Activated CD4-positive, alpha-beta memory T cell treated with anti-CD3 and anti-CD28 coated beads, Interleukin-2, amount 10 ng/mL, durations not matched to agents 7 days and 5 days (primary cell): ENCODE measurements at regions not wholly inside any gene's neighbourhood (a gene's known extent, or its start where the extent isn't known, plus 50 kb on each side); places are given as distances from the start of the nearest gene placed in this dataset.
A peak's percentile ranks its signal among the peaks of the same experiment; 100 is the strongest.

ENCODE experiments used
- CTCF ChIA-PET: fragments of 350-600 bp; sonication (Branson Sonifier 250); formaldehyde crosslinking; loops from one replicate; lab custom pipeline; 2021; ENCODE audit warnings: antibody characterized with exemption, inconsistent platforms; lab: Charles Lee
- POLR2A ChIA-PET: fragments of 350-600 bp; sonication (Branson Sonifier 250); formaldehyde crosslinking; loops from one replicate; lab custom pipeline; 2021; ENCODE audit warnings: antibody characterized with exemption; lab: Charles Lee
- DNase-seq: peaks from one replicate; pipeline ENCODE4 v3.0.0-alpha.2; 2020
- H3K27ac Mint-ChIP-seq: one replicate; pipeline ENCODE4 v1.8.0; 2021; ENCODE audit warnings: mild to moderate bottlenecking, mixed read lengths
- H3K27me3 Mint-ChIP-seq: one replicate; pipeline ENCODE4 v1.8.0; 2021; ENCODE audit warnings: mixed read lengths
- H3K36me3 Mint-ChIP-seq: one replicate; pipeline ENCODE4 v1.8.0; 2021; ENCODE audit warnings: low read depth, mixed read lengths
- H3K4me1 Mint-ChIP-seq: one replicate; pipeline ENCODE4 v1.8.0; 2021; ENCODE audit warnings: mixed read lengths
- H3K4me3 Mint-ChIP-seq: one replicate; pipeline ENCODE4 v1.8.0; 2021; ENCODE audit warnings: mild to moderate bottlenecking, mixed read lengths
- H3K9me3 Mint-ChIP-seq: one replicate; pipeline ENCODE4 v1.8.0; 2021; ENCODE audit warnings: mixed read lengths

DNA sequence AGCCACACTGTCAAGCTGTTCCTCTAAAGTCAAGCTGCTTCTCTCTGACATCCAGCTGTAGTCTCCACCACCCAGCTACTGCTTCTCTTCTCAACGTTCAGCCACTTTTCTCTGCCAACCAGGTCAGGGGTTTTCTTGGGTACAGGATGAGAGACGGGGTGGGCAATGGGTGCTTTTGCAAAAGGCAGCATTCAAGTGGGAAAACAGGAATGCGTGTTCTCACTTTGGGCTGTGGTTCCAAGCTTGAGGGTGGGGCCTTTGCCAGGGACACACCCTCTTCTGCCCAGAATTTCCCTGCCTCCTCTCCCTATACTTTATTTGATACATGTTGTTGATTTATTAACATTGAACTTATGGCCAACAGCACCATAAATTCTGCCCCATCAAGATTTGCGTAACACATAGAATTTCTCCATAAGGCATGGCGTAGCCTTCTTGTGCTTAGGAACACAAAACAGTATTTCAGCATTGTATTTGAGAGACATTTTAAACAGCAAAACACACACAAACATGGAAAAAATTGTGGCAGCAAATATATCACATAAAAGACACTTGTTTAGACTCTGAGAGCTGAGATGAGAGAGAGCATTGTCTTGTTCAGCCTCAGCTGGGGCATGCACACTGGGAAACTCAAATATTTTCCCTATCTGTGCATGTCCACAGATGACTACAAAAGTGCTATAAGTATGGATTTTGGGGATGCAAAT lies 392.8 kb downstream of the SLITRK6 start:
- Mint-ChIP-seq H3K9me3 (peaks cover 2% of the 10 kb centered on the region), H3K4me1 (no peaks in the 10 kb centered on the region), H3K27ac (no peak overlapping the region), H3K27me3 (no peaks in the 10 kb centered on the region), H3K4me3 (no peak overlapping the region), H3K36me3 (no peaks in the 10 kb centered on the region)
- no peak for DNase-seq
- CTCF ChIA-PET: no interaction called here
- POLR2A ChIA-PET: no interaction called here

- no peak for DNase-seq
- Mint-ChIP-seq H3K4me1 (no peaks in the 10 kb centered on the region), H3K36me3 (no peaks in the 10 kb centered on the region), H3K27ac (no peak overlapping the region), H3K9me3 (peaks cover 1% of the 10 kb centered on the region), H3K27me3 (no peaks in the 10 kb centered on the region), H3K4me3 (no peak overlapping the region)
- POLR2A ChIA-PET: no interaction called here
- CTCF ChIA-PET: no interaction called here
Measured at GRCh38 chr13:85405316-85405897, 393.8 kb downstream of the SLITRK6 start.

GRCh38 chr13:85386424-85386823 lies 412.8 kb downstream of the SLITRK6 start:
- Mint-ChIP-seq H3K27ac (no peak overlapping the region), H3K4me3 (no peak overlapping the region), H3K36me3 (no peaks in the 10 kb centered on the region), H3K27me3 (no peaks in the 10 kb centered on the region), H3K4me1 (no peaks in the 10 kb centered on the region), H3K9me3 (peaks cover 4% of the 10 kb centered on the region)
- DNase-seq: no peak
- ChIA-PET POLR2A (no interaction called here), CTCF (no interaction called here)

GRCh38 chr13:85383291-85383690 lies 415.9 kb downstream of the SLITRK6 start:
- no peak overlapping the region for H3K27ac Mint-ChIP-seq
- H3K4me1 Mint-ChIP-seq: peaks cover 4% of the 10 kb centered on the region
- ChIA-PET POLR2A (no interaction called here), CTCF (no interaction called here)
- no peak overlapping the region for H3K4me3 Mint-ChIP-seq
- H3K36me3 Mint-ChIP-seq: no peaks in the 10 kb centered on the region
- H3K27me3 Mint-ChIP-seq: no peaks in the 10 kb centered on the region
- H3K9me3 Mint-ChIP-seq: peaks cover 2% of the 10 kb centered on the region
- DNase-seq: no peak

DNA sequence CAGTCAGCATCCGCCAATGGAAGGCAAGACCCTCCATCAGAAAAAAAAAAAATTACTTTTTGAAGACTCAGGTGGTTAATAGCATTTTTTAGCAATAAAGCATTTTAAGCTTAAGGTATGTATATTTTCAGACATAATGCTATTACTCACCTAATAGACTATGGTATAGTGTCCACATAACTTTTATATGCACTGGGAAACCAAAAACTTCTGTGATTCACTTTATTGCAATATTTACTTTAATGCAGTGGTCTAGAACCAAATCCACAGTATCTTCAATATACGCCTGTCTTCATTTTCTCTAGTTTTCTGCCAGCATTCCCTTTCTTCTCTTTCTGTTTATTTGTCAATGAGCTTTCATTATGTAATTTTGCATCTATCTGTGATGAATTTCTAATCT lies 418.1 kb downstream of the SLITRK6 start:
- H3K4me1 Mint-ChIP-seq: peaks cover 4% of the 10 kb centered on the region
- POLR2A ChIA-PET: no interaction called here
- no peak overlapping the region for H3K27ac Mint-ChIP-seq
- no peak overlapping the region for H3K4me3 Mint-ChIP-seq
- CTCF ChIA-PET: no interaction called here
- H3K36me3 Mint-ChIP-seq: no peaks in the 10 kb centered on the region
- DNase-seq: no peak
- H3K9me3 Mint-ChIP-seq: peaks cover 6% of the 10 kb centered on the region
- no peaks in the 10 kb centered on the region for H3K27me3 Mint-ChIP-seq

- ChIA-PET CTCF (no interaction called here), POLR2A (no interaction called here)
- H3K9me3 Mint-ChIP-seq: peaks cover 6% of the 10 kb centered on the region
- no peaks in the 10 kb centered on the region for H3K27me3 Mint-ChIP-seq
- peak overlapping the region; percentile 31 for H3K4me3 Mint-ChIP-seq
- no peak overlapping the region for H3K27ac Mint-ChIP-seq
- no peaks in the 10 kb centered on the region for H3K36me3 Mint-ChIP-seq
- DNase-seq: no peak
- H3K4me1 Mint-ChIP-seq: peaks cover 4% of the 10 kb centered on the region
Measured at GRCh38 chr13:85379991-85380390, 419.2 kb downstream of the SLITRK6 start.

DNA sequence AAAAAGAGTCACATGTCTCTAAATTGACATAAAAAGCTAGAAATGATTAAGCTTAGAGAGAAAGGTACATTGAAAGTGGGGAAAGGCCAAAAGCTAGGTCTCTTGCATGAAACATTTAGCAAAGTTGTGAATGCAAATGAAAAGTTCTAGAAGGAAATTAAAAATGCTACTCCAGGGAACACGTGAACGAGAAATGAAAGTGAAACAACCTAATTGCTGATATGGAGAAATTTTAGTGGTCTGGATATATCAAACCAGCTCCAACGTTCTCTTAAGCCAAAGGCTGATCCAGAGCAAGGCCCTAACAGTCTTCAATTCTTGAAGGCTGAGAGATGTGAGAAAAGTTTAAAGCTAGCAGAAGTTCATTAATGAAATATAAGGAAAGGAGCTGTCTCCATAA lies 419.8 kb downstream of the SLITRK6 start:
- POLR2A ChIA-PET: no interaction called here
- Mint-ChIP-seq H3K4me3 (peak overlapping the region; percentile 31), H3K9me3 (peaks cover 6% of the 10 kb centered on the region), H3K4me1 (peaks cover 4% of the 10 kb centered on the region), H3K36me3 (no peaks in the 10 kb centered on the region), H3K27me3 (no peaks in the 10 kb centered on the region), H3K27ac (no peak overlapping the region)
- DNase-seq: no peak
- CTCF ChIA-PET: no interaction called here

GRCh38 chr13:85377783-85378182 lies 421.4 kb downstream of the SLITRK6 start:
- Mint-ChIP-seq H3K27me3 (no peaks in the 10 kb centered on the region), H3K36me3 (no peaks in the 10 kb centered on the region), H3K4me1 (peaks cover 4% of the 10 kb centered on the region), H3K4me3 (no peak overlapping the region), H3K9me3 (peaks cover 6% of the 10 kb centered on the region), H3K27ac (no peak overlapping the region)
- no peak for DNase-seq
- POLR2A ChIA-PET: no interaction called here
- CTCF ChIA-PET: no interaction called here

GRCh38 chr13:85373322-85373721 lies 425.9 kb downstream of the SLITRK6 start:
- Mint-ChIP-seq H3K27me3 (no peaks in the 10 kb centered on the region), H3K4me3 (no peak overlapping the region), H3K4me1 (no peaks in the 10 kb centered on the region), H3K36me3 (no peaks in the 10 kb centered on the region), H3K9me3 (peaks cover 4% of the 10 kb centered on the region), H3K27ac (no peak overlapping the region)
- ChIA-PET POLR2A (no interaction called here), CTCF (no interaction called here)
- DNase-seq: no peak

DNA sequence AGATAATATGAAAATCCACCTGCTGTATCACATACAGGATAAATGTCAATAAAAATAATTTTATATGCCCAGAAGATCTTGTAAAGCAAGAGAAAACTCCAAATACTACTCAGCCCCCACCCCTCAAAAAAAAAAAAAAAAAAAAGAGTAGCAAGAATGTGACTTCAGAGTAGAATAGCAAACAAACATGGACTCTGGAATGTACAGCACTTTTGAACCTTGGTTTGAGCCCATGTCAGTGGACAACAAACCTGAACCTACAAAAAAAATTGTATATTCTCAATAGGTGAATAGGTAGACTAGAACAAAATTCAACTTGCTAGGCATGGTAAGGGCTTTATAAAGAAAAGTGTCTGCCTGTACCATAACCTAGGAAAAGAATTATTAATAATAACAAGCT lies 428.0 kb downstream of the SLITRK6 start:
- ChIA-PET POLR2A (no interaction called here), CTCF (no interaction called here)
- Mint-ChIP-seq H3K27me3 (no peaks in the 10 kb centered on the region), H3K27ac (no peak overlapping the region), H3K36me3 (no peaks in the 10 kb centered on the region), H3K9me3 (no peaks in the 10 kb centered on the region), H3K4me3 (no peak overlapping the region), H3K4me1 (no peaks in the 10 kb centered on the region)
- no peak for DNase-seq

- Mint-ChIP-seq H3K4me1 (no peaks in the 10 kb centered on the region), H3K9me3 (peaks cover 4% of the 10 kb centered on the region), H3K27ac (no peak overlapping the region), H3K36me3 (no peaks in the 10 kb centered on the region), H3K27me3 (no peaks in the 10 kb centered on the region), H3K4me3 (no peak overlapping the region)
- DNase-seq: no peak
- ChIA-PET POLR2A (no interaction called here), CTCF (no interaction called here)
Measured at GRCh38 chr13:85368686-85369085, 430.5 kb downstream of the SLITRK6 start.

DNA sequence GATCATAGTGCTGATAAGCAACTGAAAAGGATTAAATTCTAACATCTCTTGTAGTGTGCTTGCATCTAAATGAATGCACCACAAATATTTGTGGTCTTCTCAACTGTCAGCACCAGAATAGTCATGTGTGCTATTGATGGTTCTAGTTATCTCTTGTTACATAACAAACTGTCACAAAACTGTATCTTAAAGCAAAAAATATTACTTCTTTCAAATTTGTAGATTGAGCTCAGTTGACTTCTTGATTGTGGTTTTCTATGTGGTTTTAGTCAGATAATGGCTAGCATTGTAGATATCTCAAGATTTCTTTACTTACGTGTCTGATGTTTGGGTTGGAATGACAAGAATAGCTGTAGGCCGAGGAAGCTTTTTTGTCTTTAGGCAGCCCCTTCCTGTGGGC lies 431.3 kb downstream of the SLITRK6 start:
- Mint-ChIP-seq H3K9me3 (peaks cover 5% of the 10 kb centered on the region), H3K36me3 (no peaks in the 10 kb centered on the region), H3K27ac (no peak overlapping the region), H3K4me3 (no peak overlapping the region), H3K4me1 (no peaks in the 10 kb centered on the region), H3K27me3 (no peaks in the 10 kb centered on the region)
- CTCF ChIA-PET: no interaction called here
- POLR2A ChIA-PET: no interaction called here
- no peak for DNase-seq

- Mint-ChIP-seq H3K27me3 (no peaks in the 10 kb centered on the region), H3K36me3 (no peaks in the 10 kb centered on the region), H3K27ac (no peak overlapping the region), H3K4me3 (no peak overlapping the region), H3K4me1 (no peaks in the 10 kb centered on the region), H3K9me3 (peaks cover 8% of the 10 kb centered on the region)
- CTCF ChIA-PET: no interaction called here
- POLR2A ChIA-PET: no interaction called here
- DNase-seq: no peak
Measured at GRCh38 chr13:85366759-85367417, 432.3 kb downstream of the SLITRK6 start.

DNA sequence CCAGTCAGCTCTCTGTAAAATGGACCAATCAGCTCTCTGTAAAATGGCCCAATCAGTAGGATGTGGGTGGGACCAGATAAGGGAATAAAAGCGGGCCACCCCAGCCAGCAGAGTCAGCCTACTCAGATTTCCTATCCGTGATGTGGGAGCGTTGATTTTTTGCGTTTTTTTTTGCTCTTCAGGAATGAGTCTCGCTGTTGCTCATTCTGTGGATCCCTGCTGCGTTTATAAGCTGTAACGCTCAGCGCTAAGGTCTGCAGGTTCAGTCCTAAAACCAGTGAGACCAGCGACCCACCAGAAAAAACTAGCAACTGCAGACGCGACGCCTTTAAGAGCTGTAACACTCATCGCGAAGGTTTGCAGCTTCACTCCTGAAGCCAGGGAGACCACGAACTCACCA lies 435.7 kb downstream of the SLITRK6 start:
- ChIA-PET POLR2A (no interaction called here), CTCF (no interaction called here)
- H3K27ac Mint-ChIP-seq: no peak overlapping the region
- no peak overlapping the region for H3K4me3 Mint-ChIP-seq
- no peaks in the 10 kb centered on the region for H3K27me3 Mint-ChIP-seq
- H3K9me3 Mint-ChIP-seq: peaks cover 8% of the 10 kb centered on the region
- H3K36me3 Mint-ChIP-seq: no peaks in the 10 kb centered on the region
- no peak for DNase-seq
- H3K4me1 Mint-ChIP-seq: no peaks in the 10 kb centered on the region
